ENCODE measurements at regions not wholly inside any gene's neighbourhood (a gene's known extent, or its start where the extent isn't known, plus 50 kb on each side); places are given as distances from the start of the nearest gene placed in this dataset.
"Not testable (repeated sequence)": the region's sequence is repeated elsewhere in the genome, so short reads cannot be mapped to it uniquely, and the experiment has no call there.

- DNase-seq (ENCODE audit: extremely low spot score): no peak
Observed at GRCh38 chr18:1037776-1038175, 133.1 kb downstream of the ADCYAP1 start.

GRCh38 chr18:1039421-1039820, 134.8 kb downstream of the ADCYAP1 start:
- WGBS: 91% methylated on average over 7 of the region's 7 CpGs
- no peaks in the 10 kb centered on the region for H3K4me1 ChIP-seq (ENCODE audit: insufficient read depth)
- H3K4me3 ChIP-seq (ENCODE audit: low read depth, low read length): no peak overlapping the region
- no peak overlapping the region for H3K27ac ChIP-seq (ENCODE audit: low read depth)
- no peaks in the 10 kb centered on the region for H3K36me3 ChIP-seq (ENCODE audit: insufficient read depth)
- DNase-seq (ENCODE audit: extremely low spot score): no peak

More at GRCh38 chr18:1037776-1038175, 133.1 kb downstream of the ADCYAP1 start:
- no peak overlapping the region for H3K27ac ChIP-seq (ENCODE audit: low read depth)
- no peaks in the 10 kb centered on the region for H3K4me1 ChIP-seq (ENCODE audit: insufficient read depth)
- H3K36me3 ChIP-seq (ENCODE audit: insufficient read depth): no peaks in the 10 kb centered on the region
- H3K4me3 ChIP-seq (ENCODE audit: low read depth, low read length): no peak overlapping the region
- 44% methylated on average over 2 of the region's 2 CpGs for WGBS

GRCh38 chr18:1043039-1043438, 138.4 kb downstream of the ADCYAP1 start:
- H3K4me1 ChIP-seq (ENCODE audit: insufficient read depth); H3K4me3 ChIP-seq (ENCODE audit: low read depth, low read length); H3K36me3 ChIP-seq (ENCODE audit: insufficient read depth); DNase-seq (ENCODE audit: extremely low spot score); H3K27ac ChIP-seq (ENCODE audit: low read depth): not testable (repeated sequence)
- WGBS: 79% methylated on average over 2 of the region's 2 CpGs

- H3K36me3 ChIP-seq (ENCODE audit: insufficient read depth): no peaks in the 10 kb centered on the region
- H3K4me3 ChIP-seq (ENCODE audit: low read depth, low read length): no peak overlapping the region
- 21% methylated on average over 4 of the region's 4 CpGs for WGBS
- H3K4me1 ChIP-seq (ENCODE audit: insufficient read depth): no peaks in the 10 kb centered on the region
- no peak for DNase-seq (ENCODE audit: extremely low spot score)
- H3K27ac ChIP-seq (ENCODE audit: low read depth): no peak overlapping the region
Observed at GRCh38 chr18:1045658-1046057, 141.0 kb downstream of the ADCYAP1 start.

- WGBS: 69% methylated on average over 5 of the region's 5 CpGs
- no peaks in the 10 kb centered on the region for H3K36me3 ChIP-seq (ENCODE audit: insufficient read depth)
- H3K27ac ChIP-seq (ENCODE audit: low read depth): no peak overlapping the region
- no peak overlapping the region for H3K4me3 ChIP-seq (ENCODE audit: low read depth, low read length)
- H3K4me1 ChIP-seq (ENCODE audit: insufficient read depth): no peaks in the 10 kb centered on the region
- DNase-seq (ENCODE audit: extremely low spot score): no peak
Observed at GRCh38 chr18:1047406-1047805, 142.7 kb downstream of the ADCYAP1 start.

GRCh38 chr18:1048032-1048431, 143.4 kb downstream of the ADCYAP1 start:
- WGBS: 65% methylated on average over 4 of the region's 4 CpGs
- no peaks in the 10 kb centered on the region for H3K36me3 ChIP-seq (ENCODE audit: insufficient read depth)
- DNase-seq (ENCODE audit: extremely low spot score): no peak
- no peak overlapping the region for H3K4me3 ChIP-seq (ENCODE audit: low read depth, low read length)
- H3K4me1 ChIP-seq (ENCODE audit: insufficient read depth): no peaks in the 10 kb centered on the region
- no peak overlapping the region for H3K27ac ChIP-seq (ENCODE audit: low read depth)

- 89% methylated on average over 1 of the region's 1 CpG for WGBS
- H3K36me3 ChIP-seq (ENCODE audit: insufficient read depth): no peaks in the 10 kb centered on the region
- H3K27ac ChIP-seq (ENCODE audit: low read depth): no peak overlapping the region
- no peak overlapping the region for H3K4me3 ChIP-seq (ENCODE audit: low read depth, low read length)
- H3K4me1 ChIP-seq (ENCODE audit: insufficient read depth): no peaks in the 10 kb centered on the region
- no peak for DNase-seq (ENCODE audit: extremely low spot score)
Observed at GRCh38 chr18:1049173-1049572, 144.5 kb downstream of the ADCYAP1 start.

GRCh38 chr18:1050012-1050657, 145.5 kb downstream of the ADCYAP1 start:
- Histone ChIP-seq H3K4me1 (ENCODE audit: insufficient read depth) (no peaks in the 10 kb centered on the region), H3K36me3 (ENCODE audit: insufficient read depth) (no peaks in the 10 kb centered on the region), H3K4me3 (ENCODE audit: low read depth, low read length) (no peak overlapping the region), H3K27ac (ENCODE audit: low read depth) (no peak overlapping the region)
- WGBS: 73% methylated on average over 3 of the region's 3 CpGs
- DNase-seq (ENCODE audit: extremely low spot score): no peak

GRCh38 chr18:1052301-1052700, 147.6 kb downstream of the ADCYAP1 start:
- Histone ChIP-seq H3K36me3 (ENCODE audit: insufficient read depth) (no peaks in the 10 kb centered on the region), H3K27ac (ENCODE audit: low read depth) (no peak overlapping the region), H3K4me3 (ENCODE audit: low read depth, low read length) (no peak overlapping the region), H3K4me1 (ENCODE audit: insufficient read depth) (no peaks in the 10 kb centered on the region)
- DNase-seq (ENCODE audit: extremely low spot score): no peak

GRCh38 chr18:1053331-1054315, 149.0 kb downstream of the ADCYAP1 start:
- Histone ChIP-seq H3K27ac (ENCODE audit: low read depth) (no peak overlapping the region), H3K36me3 (ENCODE audit: insufficient read depth) (no peaks in the 10 kb centered on the region), H3K4me3 (ENCODE audit: low read depth, low read length) (no peak overlapping the region), H3K4me1 (ENCODE audit: insufficient read depth) (no peaks in the 10 kb centered on the region)
- 50% methylated on average over 5 of the region's 5 CpGs for WGBS
- no peak for DNase-seq (ENCODE audit: extremely low spot score)

GRCh38 chr18:1056404-1056803, 151.7 kb downstream of the ADCYAP1 start:
- Histone ChIP-seq H3K36me3 (ENCODE audit: insufficient read depth) (no peaks in the 10 kb centered on the region), H3K4me3 (ENCODE audit: low read depth, low read length) (no peak overlapping the region), H3K27ac (ENCODE audit: low read depth) (no peak overlapping the region), H3K4me1 (ENCODE audit: insufficient read depth) (no peaks in the 10 kb centered on the region)
- WGBS: 89% methylated on average over 2 of the region's 2 CpGs
- no peak for DNase-seq (ENCODE audit: extremely low spot score)

GRCh38 chr18:1057367-1057766, 152.7 kb downstream of the ADCYAP1 start:
- no peak for DNase-seq (ENCODE audit: extremely low spot score)
- 77% methylated on average over 3 of the region's 3 CpGs for WGBS
- H3K4me1 ChIP-seq (ENCODE audit: insufficient read depth): no peaks in the 10 kb centered on the region
- H3K4me3 ChIP-seq (ENCODE audit: low read depth, low read length): no peak overlapping the region
- H3K36me3 ChIP-seq (ENCODE audit: insufficient read depth): no peaks in the 10 kb centered on the region
- H3K27ac ChIP-seq (ENCODE audit: low read depth): no peak overlapping the region

- Histone ChIP-seq H3K4me1 (ENCODE audit: insufficient read depth) (no peaks in the 10 kb centered on the region), H3K36me3 (ENCODE audit: insufficient read depth) (no peaks in the 10 kb centered on the region), H3K4me3 (ENCODE audit: low read depth, low read length) (no peak overlapping the region), H3K27ac (ENCODE audit: low read depth) (no peak overlapping the region)
- no peak for DNase-seq (ENCODE audit: extremely low spot score)
- 82% methylated on average over 2 of the region's 2 CpGs for WGBS
Observed at GRCh38 chr18:1062588-1062987, 157.9 kb downstream of the ADCYAP1 start.

GRCh38 chr18:1075322-1075721, 170.7 kb downstream of the ADCYAP1 start:
- DNase-seq (ENCODE audit: extremely low spot score): no peak
- no peak overlapping the region for H3K27ac ChIP-seq (ENCODE audit: low read depth)
- no peak overlapping the region for H3K4me3 ChIP-seq (ENCODE audit: low read depth, low read length)
- no peaks in the 10 kb centered on the region for H3K36me3 ChIP-seq (ENCODE audit: insufficient read depth)
- H3K4me1 ChIP-seq (ENCODE audit: insufficient read depth): no peaks in the 10 kb centered on the region
- WGBS: 66% methylated on average over 3 of the region's 3 CpGs

Measured in urinary bladder (tissue), 3 donors.